DND-41 (cell line): ENCODE measurements at regions not wholly inside any gene's neighbourhood (a gene's known extent, or its start where the extent isn't known, plus 50 kb on each side); places are given as distances from the start of the nearest gene placed in this dataset.

ENCODE experiments used
- CTCF ChIP-seq: IDR thresholded peaks from 2 replicates; pipeline ENCODE4 v1.5.1; 2012; ENCODE audit warnings: borderline replicate concordance, low read length, moderate library complexity, mild to moderate bottlenecking; ENCODE audit not compliant: poor library complexity, severe bottlenecking; ENCODE audit errors: extremely low read depth
- EZH2 ChIP-seq: IDR thresholded peaks from 3 replicates; pipeline ENCODE4 v1.6.1; 2012; ENCODE audit warnings: borderline replicate concordance, low read depth, mild to moderate bottlenecking, moderate library complexity, low read length, inconsistent platforms; ENCODE audit not compliant: severe bottlenecking

GRCh38 chr10:107238275-107238674 lies 73.8 kb upstream of the SORCS1 start:
- TF ChIP-seq CTCF: no peak
- no peak for TF ChIP-seq EZH2
